GM21515 (cell line): ENCODE measurements at regions not wholly inside any gene's neighbourhood (a gene's known extent, or its start where the extent isn't known, plus 50 kb on each side); places are given as distances from the start of the nearest gene placed in this dataset.
"Not testable (repeated sequence)": the region's sequence is repeated elsewhere in the genome, so short reads cannot be mapped to it uniquely, and the experiment has no call there.

Experiments
- ATAC-seq: cut with Tn5 transposase; IDR thresholded peaks from one replicate; pipeline ENCODE4 v1.9.1; 2021; ENCODE audit not compliant: unreplicated experiment

- ATAC-seq, result not testable (repeated sequence)
These were observed 1962.1 kb upstream of the PRR20A start for GRCh38 chr13:55178582-55178981.

- ATAC-seq, result no peak
These were observed 1949.7 kb upstream of the PRR20A start for GRCh38 chr13:55190996-55191395.

- ATAC-seq, result no peak
These were observed 1941.6 kb upstream of the PRR20A start for GRCh38 chr13:55199134-55199533.

DNA sequence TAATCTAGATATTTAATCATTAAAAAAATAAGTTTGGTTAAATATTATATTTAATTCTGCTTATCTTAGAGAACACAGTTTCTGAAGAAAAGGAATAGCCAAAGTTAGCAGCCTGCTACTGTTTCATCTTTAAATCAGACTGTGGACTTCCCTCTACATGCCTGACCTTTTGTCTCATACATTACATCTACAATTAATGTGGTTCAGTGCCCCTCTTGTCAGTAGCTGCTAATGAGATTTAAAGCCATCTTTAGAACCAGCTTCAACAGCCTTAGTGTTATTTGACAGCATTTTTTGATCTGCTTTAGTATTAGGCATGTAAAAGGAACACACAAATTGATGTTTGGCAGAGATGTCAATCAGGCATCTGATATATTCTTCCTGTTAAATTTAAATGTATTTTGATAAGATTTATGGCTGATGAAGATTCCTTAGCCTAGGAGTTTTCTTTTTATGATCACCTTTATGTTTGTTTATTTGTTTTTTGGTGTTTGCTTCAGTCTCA, 1925.8 kb upstream of the PRR20A start:
- no peak for ATAC-seq

GRCh38 chr13:55219538-55219937, 1921.2 kb upstream of the PRR20A start:
- no peak for ATAC-seq

DNA sequence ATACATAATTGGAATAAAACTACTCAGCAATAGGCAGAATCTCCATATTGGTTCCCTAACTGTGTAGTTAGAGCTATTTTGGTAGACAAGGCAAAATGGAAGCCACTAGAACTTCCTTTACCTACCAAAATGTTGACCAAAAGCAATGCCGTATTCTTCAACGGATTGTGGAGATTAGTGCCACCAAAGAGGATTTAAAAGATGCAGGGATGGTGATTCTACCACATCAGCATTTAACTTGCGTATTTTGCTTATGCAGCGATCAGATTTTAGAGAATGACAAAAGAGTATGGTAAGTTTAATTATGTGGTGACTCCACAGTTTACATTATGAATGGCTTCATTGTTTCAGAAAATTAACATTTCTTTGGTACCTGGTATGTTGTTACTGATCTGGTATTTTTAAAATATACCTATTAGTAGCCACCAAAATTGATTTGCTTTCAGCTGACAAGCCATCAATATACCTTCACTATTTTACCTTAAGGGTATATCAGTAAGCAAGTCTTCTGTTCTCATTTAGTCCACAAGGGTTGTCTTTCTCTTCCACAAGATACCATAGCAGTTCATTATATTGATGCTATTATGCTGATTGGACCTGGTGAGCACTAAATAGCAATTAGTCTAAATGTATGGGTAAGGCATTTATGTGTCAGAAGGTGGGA, 1910.7 kb upstream of the PRR20A start:
- no peak for ATAC-seq

- no peak for ATAC-seq
These were observed 1910.2 kb upstream of the PRR20A start for GRCh38 chr13:55230570-55230908.

DNA sequence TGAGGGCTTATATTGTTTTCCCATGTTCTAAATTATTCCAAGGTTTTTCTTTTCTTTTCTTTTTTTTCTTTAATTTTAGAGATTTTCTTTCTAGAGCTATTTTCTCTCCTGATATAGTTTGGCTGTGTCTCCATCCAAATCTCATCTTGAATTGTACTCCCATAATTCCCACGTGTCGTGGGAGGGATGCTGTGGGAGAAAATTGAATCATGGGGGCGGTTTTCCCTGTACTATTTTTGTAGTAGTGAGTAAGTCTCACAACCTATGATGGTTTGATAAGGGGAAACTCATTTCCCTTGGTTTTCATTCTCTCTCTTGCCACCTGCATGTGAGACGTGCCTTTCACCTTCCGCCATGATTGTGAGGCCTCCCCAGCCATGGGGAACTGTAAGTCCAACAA, 1906.4 kb upstream of the PRR20A start:
- no peak for ATAC-seq

GRCh38 chr13:55245005-55245644, 1895.6 kb upstream of the PRR20A start:
- no peak for ATAC-seq

- ATAC-seq, result no peak
These were observed 1885.5 kb upstream of the PRR20A start for GRCh38 chr13:55255236-55255635.

DNA sequence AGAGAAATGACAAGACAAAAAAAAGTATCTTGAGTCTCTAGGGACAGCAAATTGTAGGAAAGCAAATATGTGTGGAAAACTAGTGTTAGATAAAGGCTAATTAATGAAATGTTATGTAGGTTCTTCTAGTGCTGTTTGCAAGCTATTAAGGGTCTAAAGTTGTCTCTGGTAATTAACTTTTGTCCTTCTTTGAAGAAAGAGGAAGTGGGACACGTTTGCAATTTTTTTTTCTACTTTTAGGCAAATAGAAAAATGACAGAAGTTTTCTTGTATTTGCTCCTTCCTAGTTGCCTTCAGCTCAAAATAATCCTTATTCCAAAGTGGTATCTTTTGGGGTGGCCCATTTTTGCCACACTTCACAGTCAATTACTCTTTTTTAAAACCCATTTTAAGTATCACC, 1877.7 kb upstream of the PRR20A start:
- ATAC-seq, result no peak

GRCh38 chr13:55266644-55267043, 1874.1 kb upstream of the PRR20A start:
- ATAC-seq, result no peak

DNA sequence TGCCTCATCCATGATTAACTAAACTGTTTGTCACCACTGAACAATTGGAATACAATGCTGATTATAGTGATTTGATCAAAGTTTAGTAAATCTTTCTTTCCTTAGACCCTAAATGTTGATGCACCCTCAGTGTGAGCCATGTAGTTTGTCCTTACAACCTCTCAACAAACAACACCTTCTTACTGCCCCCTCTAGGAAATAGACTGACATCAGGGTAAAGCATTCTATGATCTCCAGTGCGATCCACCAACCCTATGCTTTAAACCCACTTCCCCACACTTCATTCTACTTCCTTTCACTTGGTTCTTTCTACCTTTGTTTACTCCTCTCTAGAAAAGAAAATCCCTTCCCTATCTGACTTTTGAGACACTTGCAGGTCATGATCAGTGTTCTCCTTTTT, 1842.5 kb upstream of the PRR20A start:
- ATAC-seq, result no peak

- ATAC-seq, result no peak
These were observed 1838.2 kb upstream of the PRR20A start for GRCh38 chr13:55302568-55302967.

GRCh38 chr13:55307909-55308308, 1832.8 kb upstream of the PRR20A start:
- ATAC-seq, result no peak

GRCh38 chr13:55341891-55342290, 1798.8 kb upstream of the PRR20A start:
- ATAC-seq, result no peak

DNA sequence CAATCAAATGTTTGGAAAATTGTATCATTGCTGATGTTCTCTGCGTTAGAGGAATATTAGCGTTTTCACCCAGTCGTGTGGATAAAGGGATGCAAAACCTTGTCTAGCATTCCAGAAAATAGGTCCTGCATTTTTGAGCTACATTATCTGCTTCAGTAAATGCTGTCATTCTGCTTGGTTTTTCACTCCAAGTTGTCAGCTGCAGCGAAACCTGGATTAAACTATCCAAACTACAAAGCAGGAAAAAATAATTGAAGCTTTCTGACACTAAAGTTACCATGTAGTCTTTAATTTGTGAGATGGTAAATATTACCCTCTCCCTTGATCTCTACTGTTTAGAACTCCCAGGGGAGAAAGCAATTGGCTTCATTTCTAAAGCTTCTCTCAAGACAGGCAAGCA, 1795.5 kb upstream of the PRR20A start:
- no peak for ATAC-seq

DNA sequence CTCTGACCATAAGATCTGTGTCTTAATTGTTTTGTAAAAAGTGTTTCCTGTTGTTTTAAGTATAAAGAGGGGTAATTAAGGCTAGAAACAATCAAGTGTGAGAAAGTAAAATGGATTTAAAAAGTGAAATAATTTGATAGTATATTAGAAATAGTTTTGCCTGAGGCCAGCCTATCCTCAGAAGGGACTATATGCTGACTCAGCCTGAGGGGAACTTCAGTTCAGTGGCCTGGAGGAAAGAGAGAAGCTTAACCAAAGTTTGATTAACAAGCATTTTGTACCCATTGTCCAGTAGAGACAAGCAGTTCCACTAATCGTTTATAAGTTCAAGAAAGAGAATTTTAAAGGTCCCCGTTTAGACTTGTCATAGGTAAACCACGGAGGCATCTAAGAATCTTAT, 1793.2 kb upstream of the PRR20A start:
- ATAC-seq, result no peak

GRCh38 chr13:55359067-55359466, 1781.7 kb upstream of the PRR20A start:
- no peak for ATAC-seq

- no peak for ATAC-seq
These were observed 1779.6 kb upstream of the PRR20A start for GRCh38 chr13:55361141-55361540.

- no peak for ATAC-seq
These were observed 1774.0 kb upstream of the PRR20A start for GRCh38 chr13:55366676-55367075.

GRCh38 chr13:55394470-55394869, 1746.2 kb upstream of the PRR20A start:
- no peak for ATAC-seq

DNA sequence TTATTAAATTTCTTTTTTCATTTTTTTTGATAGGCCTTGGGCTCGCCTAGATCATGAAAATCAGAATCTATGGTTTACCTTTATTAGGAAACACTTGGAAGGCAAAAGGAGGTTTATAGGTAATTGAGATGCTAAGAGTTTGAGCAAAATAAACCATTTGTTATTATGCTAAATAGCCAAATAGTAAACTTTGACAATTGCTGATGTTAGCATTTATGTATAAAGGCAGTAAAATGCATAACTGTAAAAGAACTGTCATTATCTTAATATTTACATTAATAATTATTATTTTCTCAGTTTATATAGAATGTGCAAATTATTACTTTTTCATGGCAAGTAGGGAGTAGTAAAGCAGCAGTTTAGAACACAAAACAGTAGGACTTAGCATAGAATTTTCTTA, 1737.8 kb upstream of the PRR20A start:
- ATAC-seq, result no peak
